ENCODE measurements at regions not wholly inside any gene's neighbourhood (a gene's known extent, or its start where the extent isn't known, plus 50 kb on each side); places are given as distances from the start of the nearest gene placed in this dataset.

DNA sequence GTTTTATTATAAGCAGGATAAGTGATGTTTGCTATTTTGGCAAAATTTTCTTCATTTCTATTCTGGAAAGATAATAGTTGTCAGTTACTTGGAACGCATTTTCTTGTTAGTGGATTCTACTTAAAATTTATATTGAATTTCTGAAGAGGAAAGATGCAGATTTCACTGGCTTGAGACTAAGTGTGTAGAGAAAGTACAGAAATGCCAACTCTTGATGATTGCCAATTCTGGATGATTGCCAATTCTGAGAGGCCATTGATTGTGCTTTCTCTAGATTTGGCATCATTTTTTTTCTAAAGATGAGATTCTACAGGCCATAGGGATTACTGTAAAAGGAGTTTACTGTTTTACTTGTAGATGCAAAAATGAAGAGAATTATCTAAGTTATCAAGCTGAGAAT is 58.9 kb upstream of the CNTN3 start:
- TF ChIP-seq, protein P1, sequence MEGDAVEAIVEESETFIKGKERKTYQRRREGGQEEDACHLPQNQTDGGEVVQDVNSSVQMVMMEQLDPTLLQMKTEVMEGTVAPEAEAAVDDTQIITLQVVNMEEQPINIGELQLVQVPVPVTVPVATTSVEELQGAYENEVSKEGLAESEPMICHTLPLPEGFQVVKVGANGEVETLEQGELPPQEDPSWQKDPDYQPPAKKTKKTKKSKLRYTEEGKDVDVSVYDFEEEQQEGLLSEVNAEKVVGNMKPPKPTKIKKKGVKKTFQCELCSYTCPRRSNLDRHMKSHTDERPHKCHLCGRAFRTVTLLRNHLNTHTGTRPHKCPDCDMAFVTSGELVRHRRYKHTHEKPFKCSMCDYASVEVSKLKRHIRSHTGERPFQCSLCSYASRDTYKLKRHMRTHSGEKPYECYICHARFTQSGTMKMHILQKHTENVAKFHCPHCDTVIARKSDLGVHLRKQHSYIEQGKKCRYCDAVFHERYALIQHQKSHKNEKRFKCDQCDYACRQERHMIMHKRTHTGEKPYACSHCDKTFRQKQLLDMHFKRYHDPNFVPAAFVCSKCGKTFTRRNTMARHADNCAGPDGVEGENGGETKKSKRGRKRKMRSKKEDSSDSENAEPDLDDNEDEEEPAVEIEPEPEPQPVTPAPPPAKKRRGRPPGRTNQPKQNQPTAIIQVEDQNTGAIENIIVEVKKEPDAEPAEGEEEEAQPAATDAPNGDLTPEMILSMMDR (conservative IDR thresholded peaks at IDR 0.05; ENCODE audit: low read depth, low read length): no peak
- no peak for TF ChIP-seq EZH2 (IDR thresholded peaks at IDR 0.05; ENCODE audit: borderline replicate concordance, low read depth, low read length, poor library complexity, severe bottlenecking)

All from A673 (cell line).